ENCODE measurements at regions not wholly inside any gene's neighbourhood (a gene's known extent, or its start where the extent isn't known, plus 50 kb on each side); places are given as distances from the start of the nearest gene placed in this dataset.

- intact Hi-C loops (cut with DNase I, micrococcal nuclease) = no loop called here
- no peak overlapping the region for H3K4me3 ChIP-seq (ENCODE audit: low read length)
- TF ChIP-seq, protein P1, sequence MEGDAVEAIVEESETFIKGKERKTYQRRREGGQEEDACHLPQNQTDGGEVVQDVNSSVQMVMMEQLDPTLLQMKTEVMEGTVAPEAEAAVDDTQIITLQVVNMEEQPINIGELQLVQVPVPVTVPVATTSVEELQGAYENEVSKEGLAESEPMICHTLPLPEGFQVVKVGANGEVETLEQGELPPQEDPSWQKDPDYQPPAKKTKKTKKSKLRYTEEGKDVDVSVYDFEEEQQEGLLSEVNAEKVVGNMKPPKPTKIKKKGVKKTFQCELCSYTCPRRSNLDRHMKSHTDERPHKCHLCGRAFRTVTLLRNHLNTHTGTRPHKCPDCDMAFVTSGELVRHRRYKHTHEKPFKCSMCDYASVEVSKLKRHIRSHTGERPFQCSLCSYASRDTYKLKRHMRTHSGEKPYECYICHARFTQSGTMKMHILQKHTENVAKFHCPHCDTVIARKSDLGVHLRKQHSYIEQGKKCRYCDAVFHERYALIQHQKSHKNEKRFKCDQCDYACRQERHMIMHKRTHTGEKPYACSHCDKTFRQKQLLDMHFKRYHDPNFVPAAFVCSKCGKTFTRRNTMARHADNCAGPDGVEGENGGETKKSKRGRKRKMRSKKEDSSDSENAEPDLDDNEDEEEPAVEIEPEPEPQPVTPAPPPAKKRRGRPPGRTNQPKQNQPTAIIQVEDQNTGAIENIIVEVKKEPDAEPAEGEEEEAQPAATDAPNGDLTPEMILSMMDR (IDR thresholded peaks at IDR 0.05) = no peak
- H3K36me3 ChIP-seq (ENCODE audit: insufficient read depth, low read length) = no peaks in the 10 kb centered on the region
- H3K4me1 ChIP-seq (ENCODE audit: insufficient read depth, low read length) = no peaks in the 10 kb centered on the region
- H3K4me1 Mint-ChIP-seq (ENCODE audit: low read depth) = no peaks in the 10 kb centered on the region
- no peaks in the 10 kb centered on the region for H3K36me3 Mint-ChIP-seq (ENCODE audit: low read depth)
- no peak overlapping the region for H3K27ac Mint-ChIP-seq
- DNase-seq = no peak
- no peak overlapping the region for H3K4me3 Mint-ChIP-seq
- no peaks in the 10 kb centered on the region for H3K27me3 ChIP-seq (ENCODE audit: control insufficient read depth in 1 of 2, insufficient read depth in 2 of 2, low read length in 2 of 2)
- H3K27ac ChIP-seq (ENCODE audit: low read depth in 1 of 2, low read length in 2 of 2) = no peak overlapping the region
- CTCF ChIA-PET = no interaction called here
- H3K27me3 Mint-ChIP-seq = peaks cover 7% of the 10 kb centered on the region
- ATAC-seq (ENCODE audit: poor library complexity) = no peak
- no peaks in the 10 kb centered on the region for H3K9me3 Mint-ChIP-seq
- POLR2A ChIA-PET = no interaction called here
- H3K9me3 ChIP-seq (ENCODE audit: control insufficient read depth in 1 of 2, insufficient read depth in 1 of 2, low read length in 2 of 2) = no peaks in the 10 kb centered on the region
Observed at GRCh38 chr10:14454629-14455028, 123.9 kb upstream of the FRMD4A start.

GRCh38 chr10:14454206-14454605 is 123.5 kb upstream of the FRMD4A start:
- Histone ChIP-seq H3K4me1 (ENCODE audit: insufficient read depth, low read length) (no peaks in the 10 kb centered on the region), H3K27me3 (ENCODE audit: control insufficient read depth in 1 of 2, insufficient read depth in 2 of 2, low read length in 2 of 2) (no peaks in the 10 kb centered on the region), H3K27ac (ENCODE audit: low read depth in 1 of 2, low read length in 2 of 2) (no peak overlapping the region), H3K36me3 (ENCODE audit: insufficient read depth, low read length) (no peaks in the 10 kb centered on the region), H3K9me3 (ENCODE audit: control insufficient read depth in 1 of 2, insufficient read depth in 1 of 2, low read length in 2 of 2) (no peaks in the 10 kb centered on the region), H3K4me3 (ENCODE audit: low read length) (no peak overlapping the region)
- Mint-ChIP-seq H3K27ac (no peak overlapping the region), H3K27me3 (peaks cover 7% of the 10 kb centered on the region), H3K9me3 (no peaks in the 10 kb centered on the region), H3K36me3 (ENCODE audit: low read depth) (no peaks in the 10 kb centered on the region), H3K4me3 (no peak overlapping the region), H3K4me1 (ENCODE audit: low read depth) (no peaks in the 10 kb centered on the region)
- ChIA-PET POLR2A (no interaction called here), CTCF (interaction anchor here (0.6 kb wide), 1 partner anchor 238 kb away, joined by 4 read pairs; no protein-coding TSS in a partner anchor)
- TF ChIP-seq, protein P1 (IDR thresholded peaks at IDR 0.05) = no peak
- intact Hi-C loops (cut with DNase I, micrococcal nuclease) = no loop called here
- ATAC-seq (ENCODE audit: poor library complexity) (no peak), DNase-seq (no peak)

DNA sequence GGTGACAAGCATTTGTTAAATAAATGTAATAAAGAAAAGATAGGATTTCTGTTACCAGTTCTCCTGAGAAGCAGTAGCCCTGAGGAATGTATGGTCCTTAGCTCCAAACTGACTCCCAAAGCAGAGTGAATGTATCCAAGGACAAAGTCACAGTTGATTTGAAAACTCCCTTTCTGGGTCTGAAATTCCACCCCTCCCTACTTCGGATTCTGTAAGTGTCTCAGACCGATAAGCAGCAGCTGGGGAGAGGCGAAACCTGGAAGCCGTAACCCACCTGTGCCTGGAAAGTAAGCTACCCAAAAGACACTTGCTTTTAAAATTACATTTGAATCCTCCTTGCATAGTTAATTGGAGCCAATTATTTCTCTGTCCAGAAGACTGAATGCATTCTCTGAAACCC is 122.9 kb upstream of the FRMD4A start:
- no peak overlapping the region for H3K4me3 ChIP-seq (ENCODE audit: low read length)
- H3K9me3 Mint-ChIP-seq = no peaks in the 10 kb centered on the region
- no peaks in the 10 kb centered on the region for H3K9me3 ChIP-seq (ENCODE audit: control insufficient read depth in 1 of 2, insufficient read depth in 1 of 2, low read length in 2 of 2)
- CTCF ChIA-PET = interaction anchor here (0.6 kb wide), 1 partner anchor 238 kb away, joined by 4 read pairs; no protein-coding TSS in a partner anchor
- ATAC-seq (ENCODE audit: poor library complexity) (no peak), DNase-seq (no peak)
- TF ChIP-seq, protein P1 (IDR thresholded peaks at IDR 0.05) = no peak
- H3K4me1 Mint-ChIP-seq (ENCODE audit: low read depth) = no peaks in the 10 kb centered on the region
- intact Hi-C loops (cut with DNase I, micrococcal nuclease) = no loop called here
- H3K27me3 Mint-ChIP-seq = peaks cover 7% of the 10 kb centered on the region
- POLR2A ChIA-PET = interaction anchor here (0.6 kb wide), 1 partner anchor 505 kb away, joined by 3 read pairs; the partner anchor contains the start of gene MEIG1
- no peaks in the 10 kb centered on the region for H3K36me3 Mint-ChIP-seq (ENCODE audit: low read depth)
- no peak overlapping the region for H3K27ac Mint-ChIP-seq
- no peaks in the 10 kb centered on the region for H3K27me3 ChIP-seq (ENCODE audit: control insufficient read depth in 1 of 2, insufficient read depth in 2 of 2, low read length in 2 of 2)
- no peak overlapping the region for H3K27ac ChIP-seq (ENCODE audit: low read depth in 1 of 2, low read length in 2 of 2)
- H3K36me3 ChIP-seq (ENCODE audit: insufficient read depth, low read length) = no peaks in the 10 kb centered on the region
- H3K4me1 ChIP-seq (ENCODE audit: insufficient read depth, low read length) = no peaks in the 10 kb centered on the region
- no peak overlapping the region for H3K4me3 Mint-ChIP-seq

Measured in CD4-positive, alpha-beta T cell (primary cell).